ENCODE measurements at regions not wholly inside any gene's neighbourhood (a gene's known extent, or its start where the extent isn't known, plus 50 kb on each side); places are given as distances from the start of the nearest gene placed in this dataset.

DNA sequence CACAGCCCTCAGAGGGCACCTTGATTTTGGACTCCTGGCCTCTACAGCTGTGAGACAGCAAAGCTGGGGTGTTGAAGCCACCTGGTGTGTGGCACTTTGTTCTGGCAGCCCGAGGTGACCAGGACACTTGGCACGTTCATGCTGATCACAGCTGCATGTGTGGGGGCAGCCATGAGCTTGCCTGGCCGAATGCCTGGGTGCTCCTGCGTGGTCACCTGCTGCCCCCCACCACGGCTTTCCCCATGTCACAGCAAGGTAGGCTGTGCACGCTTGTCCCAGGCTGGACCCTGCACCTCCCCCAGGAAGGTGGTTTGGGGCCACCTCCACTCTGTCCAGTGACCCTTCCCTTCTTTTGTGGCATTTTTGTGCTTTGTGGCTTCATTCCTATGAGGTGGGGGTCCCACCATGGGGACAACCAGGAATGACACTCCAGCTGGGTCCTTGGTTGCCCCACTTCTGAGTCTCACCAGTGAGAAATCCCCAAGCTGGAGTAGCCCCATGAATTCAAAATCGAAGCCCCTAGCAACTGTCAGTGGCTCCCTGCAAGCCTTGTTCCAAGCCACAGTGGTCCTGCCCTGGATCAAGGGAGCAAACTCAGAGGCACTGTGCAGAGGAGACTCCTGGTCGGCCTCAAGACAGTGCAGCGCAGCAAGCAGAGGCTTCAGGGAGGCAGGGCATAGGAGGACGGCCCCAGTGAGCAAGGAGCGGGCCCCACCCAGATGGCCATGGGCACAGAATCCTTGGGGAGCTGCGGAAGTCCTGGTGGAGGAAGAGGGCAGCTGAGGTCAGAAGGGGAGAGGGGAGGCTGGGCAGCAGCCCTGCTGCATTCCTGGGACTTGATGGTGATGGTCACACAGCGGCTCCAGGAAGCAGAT, 121.4 kb upstream of the HS6ST1 start:
- no peak for DNase-seq

GRCh38 chr2:128440666-128441340, 122.1 kb upstream of the HS6ST1 start:
- no peak for DNase-seq

GRCh38 chr2:128441341-128442052, 122.8 kb upstream of the HS6ST1 start:
- DNase-seq, result no peak

DNA sequence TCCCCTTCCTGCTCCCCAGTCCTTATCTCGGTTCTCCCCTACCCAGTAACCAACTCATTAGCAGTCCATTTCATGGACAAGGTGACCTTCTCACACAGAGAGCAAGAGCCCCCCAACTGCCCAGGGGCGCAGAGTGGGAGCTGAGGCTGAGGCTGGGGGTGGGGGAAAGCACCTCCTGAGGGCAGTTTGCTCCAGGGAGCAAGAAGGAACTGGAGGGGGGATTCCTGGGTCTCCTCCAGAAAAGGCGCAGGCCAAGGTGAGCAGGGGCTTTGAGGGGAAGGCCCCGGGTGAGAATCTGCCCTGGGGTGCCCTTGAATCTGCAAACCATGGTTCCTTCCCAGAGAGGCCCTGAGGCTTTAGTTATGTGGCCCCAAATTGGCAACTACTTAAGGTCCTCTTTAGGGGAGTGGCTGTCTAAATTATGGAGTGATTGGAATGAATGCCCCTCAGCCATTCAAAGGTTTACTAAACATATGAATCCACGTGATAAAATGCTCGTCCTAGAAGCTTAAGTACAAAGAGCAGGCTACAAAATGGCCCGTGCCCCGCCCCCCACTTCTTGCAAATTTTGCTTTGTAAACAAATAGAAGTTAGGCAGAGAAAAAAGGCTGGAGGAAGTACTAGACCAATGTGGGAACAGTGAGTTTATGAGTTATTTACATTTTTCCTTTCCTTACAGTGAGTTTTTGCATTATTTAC, 123.5 kb upstream of the HS6ST1 start:
- peak; percentile 37 for DNase-seq

GRCh38 chr2:128442891-128443302, 124.2 kb upstream of the HS6ST1 start:
- peak; percentile 77 for DNase-seq

GRCh38 chr2:128444121-128444771, 125.6 kb upstream of the HS6ST1 start:
- no peak for DNase-seq

DNA sequence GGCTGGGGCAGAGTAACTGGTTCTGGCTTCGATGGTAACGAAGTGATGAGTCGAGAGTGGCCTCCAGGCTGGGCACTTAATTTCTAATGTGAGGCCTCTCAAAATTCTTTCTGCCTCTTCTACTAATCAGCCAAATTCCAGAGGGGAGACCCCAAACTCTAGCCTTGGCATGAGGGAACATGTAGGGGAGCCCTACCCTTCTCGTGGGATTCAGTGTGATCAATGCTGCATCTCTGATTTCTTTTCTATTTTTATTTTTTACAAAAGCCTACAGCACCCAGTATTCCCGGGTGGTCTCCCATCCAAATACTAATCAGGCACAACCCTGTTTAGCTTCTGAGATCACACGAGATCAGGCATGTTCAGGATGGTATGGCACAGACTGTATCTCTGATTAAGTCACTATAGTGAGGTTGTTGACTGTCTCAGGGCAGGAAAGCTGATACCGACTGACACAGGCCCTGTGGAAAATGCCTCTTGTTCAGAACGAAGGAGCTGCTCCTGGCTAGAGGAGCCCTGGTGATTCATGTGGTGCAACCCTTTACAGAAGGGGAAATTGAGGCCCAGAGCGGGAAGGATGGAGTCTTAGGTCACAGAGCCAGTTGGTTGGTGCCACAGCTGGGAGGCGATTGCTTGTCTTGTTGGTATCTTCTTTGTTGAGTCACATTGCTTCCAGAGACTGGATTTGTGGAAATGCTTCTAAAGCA, 126.3 kb upstream of the HS6ST1 start:
- no peak for DNase-seq

- DNase-seq, result no peak
These were observed 126.8 kb upstream of the HS6ST1 start for GRCh38 chr2:128445523-128445900.

DNA sequence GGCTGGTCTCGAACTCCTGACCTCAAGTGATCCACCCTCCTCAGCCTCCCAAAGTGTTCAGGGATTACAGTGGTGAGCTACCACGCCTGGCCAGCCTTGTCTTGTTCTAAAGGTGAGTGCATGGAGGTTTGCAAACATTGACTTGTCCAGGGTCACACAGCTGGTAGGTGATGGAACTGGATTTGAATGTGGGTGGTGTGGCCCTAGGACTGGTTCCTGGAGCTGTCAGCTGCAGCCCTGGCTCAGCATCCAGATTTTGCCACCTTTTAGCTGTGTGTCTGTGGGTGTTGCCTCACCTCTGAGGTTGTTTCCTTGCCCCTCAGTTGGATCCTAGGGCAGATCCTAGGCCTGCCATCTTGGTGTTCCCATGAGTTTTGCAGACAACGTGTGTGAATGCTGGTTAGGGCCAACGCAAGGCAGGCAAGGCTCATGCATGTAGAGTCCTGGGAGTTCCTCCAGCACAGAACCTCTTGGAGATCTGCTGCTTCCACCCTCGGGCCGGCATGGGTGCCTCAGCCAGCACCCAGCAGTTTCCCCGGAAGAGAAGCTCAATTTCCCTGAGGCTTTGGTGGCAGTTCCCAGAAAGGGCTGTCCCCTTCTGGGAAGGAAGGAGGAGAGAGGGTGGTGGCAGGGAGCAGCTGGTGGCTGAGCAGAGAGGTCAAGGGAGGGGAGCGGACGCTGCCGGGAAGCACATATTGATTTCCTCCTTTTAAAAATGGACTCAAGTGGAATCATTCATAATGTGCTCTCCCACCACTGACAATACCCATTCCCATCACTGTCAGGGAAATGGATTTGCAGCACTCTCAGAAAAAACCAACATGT, 127.6 kb upstream of the HS6ST1 start:
- DNase-seq, result peak; percentile 67

DNA sequence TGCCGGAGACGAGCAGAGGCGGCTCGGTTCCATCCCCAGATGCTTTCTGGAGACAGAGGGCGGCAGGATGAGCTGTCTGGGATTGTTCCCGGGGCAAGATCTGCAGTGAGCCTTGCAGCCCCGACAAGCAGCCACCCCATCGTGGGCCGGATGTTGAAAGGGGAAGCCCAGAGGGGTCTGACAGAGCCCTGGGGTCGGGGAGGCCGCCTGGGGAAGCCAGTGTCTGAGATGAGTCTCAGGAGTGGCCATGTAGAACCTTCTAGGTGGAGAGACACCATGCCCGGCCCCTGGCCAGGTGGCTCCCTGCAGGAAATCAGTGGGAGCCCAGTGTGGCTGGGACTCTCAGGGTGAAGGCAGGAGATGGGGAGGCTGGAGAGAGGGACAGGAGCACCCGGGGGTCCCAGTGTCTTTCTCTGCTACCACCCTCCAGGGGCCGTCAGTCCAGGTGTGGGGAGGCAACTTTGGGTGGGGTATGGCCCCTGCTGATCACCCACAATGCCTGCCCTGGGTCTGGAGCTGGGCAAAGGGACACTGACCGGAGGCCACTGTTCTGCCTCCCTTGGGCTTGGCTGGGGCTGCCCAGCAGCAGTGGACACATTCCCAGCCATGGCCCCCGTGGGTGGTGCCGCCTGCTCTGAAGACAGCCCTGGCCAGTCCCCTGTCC, 128.3 kb upstream of the HS6ST1 start:
- no peak for DNase-seq

DNA sequence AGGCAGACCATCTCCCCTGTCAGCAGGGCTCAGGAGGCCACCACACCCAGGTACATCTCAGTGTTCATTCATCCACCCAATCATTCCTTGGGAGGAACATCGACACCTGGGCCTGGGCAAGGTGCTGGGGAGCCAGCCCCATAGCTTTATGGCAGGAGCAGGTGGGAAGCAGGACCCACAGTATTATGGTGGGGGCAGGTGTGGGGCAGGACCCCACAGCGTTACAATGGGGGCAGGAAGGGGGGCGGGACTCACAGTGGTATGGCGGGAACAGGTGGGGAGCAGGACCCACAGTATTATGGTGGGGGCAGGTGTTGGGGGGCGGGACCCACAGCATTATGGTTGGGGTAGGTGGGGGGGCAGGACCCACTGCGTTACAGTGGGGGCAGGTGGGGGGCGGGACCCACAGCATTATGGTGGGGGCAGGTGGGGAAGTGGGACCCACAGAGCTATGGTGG, 128.9 kb upstream of the HS6ST1 start:
- DNase-seq, result no peak

DNA sequence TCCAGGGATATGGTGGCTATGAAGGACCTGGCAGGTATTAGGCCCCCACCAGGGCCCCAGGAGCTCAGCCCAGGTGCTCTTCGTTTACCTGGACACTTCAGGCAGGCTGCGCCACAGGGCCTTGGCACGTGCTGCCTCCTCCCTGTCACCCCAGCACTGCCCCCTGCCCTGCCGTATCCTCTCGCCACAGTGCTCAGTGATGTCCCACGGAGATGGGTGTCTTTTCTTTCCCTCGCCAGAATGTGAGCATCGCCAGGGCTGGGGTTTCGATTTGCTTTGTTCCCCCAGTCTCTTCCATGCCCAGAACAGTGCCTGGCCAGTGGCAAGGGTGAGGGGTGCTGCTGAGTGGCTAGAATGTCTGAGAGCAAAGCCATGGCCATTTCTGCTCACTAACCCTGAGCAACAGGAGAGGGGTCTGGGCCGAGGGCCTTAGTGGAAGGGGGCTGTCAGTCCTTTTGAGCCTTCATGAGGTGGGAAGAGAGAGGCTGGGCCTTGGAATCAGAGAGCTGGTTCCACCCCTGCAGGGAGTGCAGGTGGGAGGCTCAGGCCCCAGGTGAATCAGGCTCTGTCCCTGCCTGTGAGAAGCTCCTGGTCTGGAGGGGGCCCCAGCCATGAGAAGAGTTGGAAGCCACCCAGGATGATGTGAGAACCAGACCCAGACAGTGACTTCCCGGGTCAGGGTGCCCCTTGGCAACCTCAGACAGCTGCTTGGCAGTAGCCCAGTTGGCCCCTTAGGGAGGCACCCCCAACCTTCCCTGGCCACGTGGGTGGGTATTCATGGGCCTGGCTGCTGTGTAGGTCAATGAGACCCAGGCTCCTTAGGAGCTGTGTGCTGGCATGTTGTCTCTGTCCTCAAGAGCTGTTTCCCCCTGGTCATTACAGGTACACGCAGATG, 129.9 kb upstream of the HS6ST1 start:
- no peak for DNase-seq

DNA sequence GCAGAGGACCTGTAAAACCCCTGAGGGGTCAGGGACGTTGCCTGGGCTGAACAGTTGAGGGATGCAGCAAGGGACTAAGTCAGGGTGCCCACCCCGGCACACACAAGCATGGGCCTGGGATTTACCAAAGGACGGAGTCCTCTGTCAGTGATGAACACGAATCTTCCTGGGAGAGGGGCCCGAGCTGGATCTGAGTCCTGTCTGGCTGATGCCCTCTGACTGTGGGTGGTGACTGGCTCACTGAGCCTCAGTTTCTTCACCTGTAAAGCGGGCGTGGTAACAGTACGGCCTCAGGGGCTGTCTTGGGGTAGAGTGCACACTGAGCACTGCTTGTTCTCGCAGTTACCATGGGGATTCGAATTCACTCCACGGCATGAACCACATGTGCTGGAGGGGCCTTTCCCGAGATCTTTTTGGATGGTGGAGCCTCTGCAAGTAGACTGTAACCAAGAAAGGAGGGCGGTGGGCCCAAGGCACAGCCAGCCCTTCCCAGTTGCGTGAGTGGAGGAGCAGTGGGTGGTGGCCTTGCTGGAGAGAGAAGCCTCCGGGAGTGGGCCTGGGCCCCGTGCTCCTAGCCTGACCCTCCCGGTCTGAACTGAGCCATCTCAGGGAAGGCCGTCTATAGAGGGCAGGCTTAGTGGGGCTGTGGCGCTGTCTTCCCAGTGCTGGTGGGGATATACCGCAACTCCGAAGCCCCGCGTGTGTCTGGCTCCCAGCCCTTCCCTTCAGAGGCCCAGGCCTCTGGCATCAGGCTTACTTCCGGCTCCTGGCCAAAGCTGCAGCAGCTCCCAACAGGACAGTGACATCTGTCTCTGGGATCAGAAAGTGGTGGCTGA, 130.8 kb upstream of the HS6ST1 start:
- DNase-seq, result no peak

- DNase-seq, result no peak
These were observed 131.8 kb upstream of the HS6ST1 start for GRCh38 chr2:128450211-128451024.

DNA sequence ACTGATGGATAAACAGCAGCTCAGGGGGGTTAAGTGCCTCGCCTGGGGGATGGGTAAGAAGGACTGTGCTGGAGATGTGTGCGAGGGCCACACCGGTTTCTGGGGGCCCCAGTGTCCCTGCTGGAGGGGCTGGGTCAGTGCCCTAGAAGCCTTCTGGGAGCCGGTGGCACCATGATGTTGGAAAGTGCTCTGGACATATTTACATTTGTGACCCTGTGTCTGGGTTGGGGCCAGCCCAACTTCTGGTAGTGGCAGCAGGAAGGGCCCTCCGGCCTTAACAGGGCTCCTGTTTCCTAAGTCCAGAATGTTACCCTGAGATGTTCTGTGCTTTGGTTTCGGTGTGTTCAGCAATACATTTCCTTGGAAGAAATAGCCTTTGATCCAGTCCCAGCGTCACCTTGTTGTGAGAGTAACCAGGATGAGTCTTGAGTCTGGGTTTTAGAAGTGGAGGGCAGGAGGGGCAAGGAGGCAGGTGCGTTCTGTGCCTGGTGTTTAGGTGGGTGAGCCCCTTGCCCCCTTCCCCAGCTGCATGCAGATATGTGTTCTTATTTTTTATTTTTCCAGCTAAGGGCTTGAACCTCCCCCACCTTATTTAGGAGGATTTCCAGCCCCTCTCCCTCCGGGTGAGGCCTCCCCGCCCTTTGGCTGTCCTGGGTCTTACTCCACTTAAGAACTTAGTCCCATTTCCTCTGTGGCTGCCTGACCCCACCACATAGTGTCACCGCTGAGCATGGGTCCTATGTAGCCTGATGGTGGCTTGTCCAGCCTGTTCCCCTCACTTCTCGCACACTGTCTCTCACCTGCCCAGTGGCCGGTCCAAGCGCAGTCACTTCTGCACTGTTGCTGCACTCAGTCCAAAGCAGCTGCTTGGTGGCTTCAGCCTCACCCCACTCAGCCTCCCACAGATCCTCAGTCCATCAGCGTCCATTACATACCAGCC, 132.7 kb upstream of the HS6ST1 start:
- no peak for DNase-seq

GRCh38 chr2:128452024-128452411, 133.3 kb upstream of the HS6ST1 start:
- DNase-seq, result no peak
